Endothelial cell of umbilical vein (primary cell): ENCODE measurements at regions not wholly inside any gene's neighbourhood (a gene's known extent, or its start where the extent isn't known, plus 50 kb on each side); places are given as distances from the start of the nearest gene placed in this dataset.

ENCODE experiments used
- CTCF ChIP-seq, 2 donors: IDR thresholded peaks; 1 replicate in 1 of 2; 2 replicates in 1 of 2; pipeline ENCODE4 v1.5.1; 2011; ENCODE audit warnings: low read length in 2 of 2, mild to moderate bottlenecking in 2 of 2, moderate library complexity in 2 of 2, control low read depth in 1 of 2, inconsistent platforms in 1 of 2, low read depth in 1 of 2; ENCODE audit not compliant: insufficient read depth in 1 of 2; ENCODE audit errors: extremely low read depth in 1 of 2
- EZH2 ChIP-seq: IDR thresholded peaks from 2 replicates; pipeline ENCODE4 v1.6.1; 2012; ENCODE audit warnings: borderline replicate concordance, low read depth, mild to moderate bottlenecking, moderate library complexity, low read length, inconsistent platforms; ENCODE audit not compliant: severe bottlenecking
- FOS ChIP-seq: IDR thresholded peaks from 2 replicates; pipeline ENCODE4 v1.6.1; 2011; ENCODE audit warnings: mild to moderate bottlenecking, low read length, moderate library complexity, borderline replicate concordance; ENCODE audit not compliant: insufficient read depth
- JUN ChIP-seq: IDR thresholded peaks from 2 replicates; pipeline ENCODE4 v1.6.1; 2011; ENCODE audit warnings: borderline replicate concordance, low read depth; ENCODE audit not compliant: insufficient read length, insufficient read depth
- MYC ChIP-seq: IDR thresholded peaks from one replicate; pipeline ENCODE4 v1.6.1; 2011; ENCODE audit warnings: mild to moderate bottlenecking, low read depth, low read length
- POLR2A ChIP-seq: IDR thresholded peaks from 2 replicates; pipeline ENCODE4 v1.6.1; 2012; ENCODE audit warnings: low read depth, mild to moderate bottlenecking, control low read depth, low read length
- POLR2AphosphoS5 ChIP-seq: IDR thresholded peaks from 2 replicates; pipeline ENCODE4 v1.6.1; 2012; ENCODE audit warnings: low read depth, mild to moderate bottlenecking, control low read depth, low read length, moderate library complexity; ENCODE audit not compliant: insufficient read depth

- no peak for TF ChIP-seq EZH2
- TF ChIP-seq CTCF (IDR thresholded peaks at IDR 0.05; ENCODE audit: extremely low read depth in 1 of 2, insufficient read depth in 1 of 2, low read depth in 1 of 2, low read length in 2 of 2), result no peak
- TF ChIP-seq POLR2AphosphoS5, result no peak
- no peak for TF ChIP-seq MYC
- no peak for TF ChIP-seq JUN
- no peak for TF ChIP-seq FOS
- no peak for TF ChIP-seq POLR2A
These were observed 627.4 kb downstream of the LMO4 start for GRCh38 chr1:87956072-87956471.
